Adipocyte (in vitro differentiated cells): ENCODE measurements at regions not wholly inside any gene's neighbourhood (a gene's known extent, or its start where the extent isn't known, plus 50 kb on each side); places are given as distances from the start of the nearest gene placed in this dataset.
"Not testable (repeated sequence)": the region's sequence is repeated elsewhere in the genome, so short reads cannot be mapped to it uniquely, and the experiment has no call there.

Experiments used
- DNase-seq: peaks from one replicate; pipeline ENCODE4 v3.0.0-alpha.2; 2015; ENCODE audit warnings: low read depth
- H3K27me3 ChIP-seq: replicated peaks from 2 replicates; pipeline ENCODE4 v1.7.0; 2013; ENCODE audit warnings: mild to moderate bottlenecking, low read length, moderate library complexity; ENCODE audit not compliant: control insufficient read depth, insufficient read depth
- H3K36me3 ChIP-seq: 2 replicates; pipeline ENCODE4 v1.7.0; 2013; ENCODE audit warnings: low read length, mild to moderate bottlenecking, moderate library complexity; ENCODE audit not compliant: control insufficient read depth, insufficient read depth, severe bottlenecking
- H3K4me1 ChIP-seq: 2 replicates; pipeline ENCODE4 v1.7.0; 2013; ENCODE audit warnings: mild to moderate bottlenecking, low read length, moderate library complexity; ENCODE audit not compliant: control insufficient read depth, insufficient read depth
- H3K4me3 ChIP-seq: 2 replicates; pipeline ENCODE4 v1.7.0; 2013; ENCODE audit warnings: mild to moderate bottlenecking, low read length, moderate library complexity
- H3K9ac ChIP-seq: 2 replicates; pipeline ENCODE4 v1.7.0; 2013; ENCODE audit warnings: mild to moderate bottlenecking, low read length, moderate library complexity
- H3K9me3 ChIP-seq: 2 replicates; pipeline ENCODE4 v1.7.0; 2013; ENCODE audit warnings: mild to moderate bottlenecking, low read length, moderate library complexity; ENCODE audit not compliant: control insufficient read depth

- H3K9ac ChIP-seq: no peak overlapping the region
- no peaks in the 10 kb centered on the region for H3K27me3 ChIP-seq
- no peak for DNase-seq
- H3K4me3 ChIP-seq: no peak overlapping the region
- no peaks in the 10 kb centered on the region for H3K9me3 ChIP-seq
- no peaks in the 10 kb centered on the region for H3K4me1 ChIP-seq
- no peaks in the 10 kb centered on the region for H3K36me3 ChIP-seq
These were observed 280.9 kb upstream of the CDH2 start for GRCh38 chr18:28457784-28458183.

GRCh38 chr18:28455971-28456370 is 279.0 kb upstream of the CDH2 start:
- Histone ChIP-seq H3K9ac (no peak overlapping the region), H3K4me1 (no peaks in the 10 kb centered on the region), H3K27me3 (no peaks in the 10 kb centered on the region), H3K9me3 (no peaks in the 10 kb centered on the region), H3K36me3 (no peaks in the 10 kb centered on the region), H3K4me3 (no peak overlapping the region)
- no peak for DNase-seq

GRCh38 chr18:28439870-28440269 is 262.9 kb upstream of the CDH2 start:
- Histone ChIP-seq H3K4me3 (no peak overlapping the region), H3K36me3 (no peaks in the 10 kb centered on the region), H3K27me3 (no peaks in the 10 kb centered on the region), H3K9me3 (peaks cover 2% of the 10 kb centered on the region), H3K4me1 (no peaks in the 10 kb centered on the region), H3K9ac (no peak overlapping the region)
- peak; percentile 30 for DNase-seq

GRCh38 chr18:28438381-28438780 is 261.5 kb upstream of the CDH2 start:
- Histone ChIP-seq H3K9me3 (peaks cover 2% of the 10 kb centered on the region), H3K9ac (no peak overlapping the region), H3K36me3 (no peaks in the 10 kb centered on the region), H3K4me3 (no peak overlapping the region), H3K4me1 (no peaks in the 10 kb centered on the region), H3K27me3 (no peaks in the 10 kb centered on the region)
- DNase-seq: no peak

GRCh38 chr18:28432339-28432738 is 255.4 kb upstream of the CDH2 start:
- Histone ChIP-seq H3K9me3 (peaks cover 14% of the 10 kb centered on the region), H3K4me3 (no peak overlapping the region), H3K4me1 (no peaks in the 10 kb centered on the region), H3K36me3 (no peaks in the 10 kb centered on the region), H3K27me3 (no peaks in the 10 kb centered on the region), H3K9ac (no peak overlapping the region)
- no peak for DNase-seq

- Histone ChIP-seq H3K27me3 (no peaks in the 10 kb centered on the region), H3K4me3 (no peak overlapping the region), H3K36me3 (no peaks in the 10 kb centered on the region), H3K4me1 (no peaks in the 10 kb centered on the region), H3K9me3 (peaks cover 12% of the 10 kb centered on the region), H3K9ac (no peak overlapping the region)
- DNase-seq: no peak
These were observed 249.0 kb upstream of the CDH2 start for GRCh38 chr18:28425886-28426285.

GRCh38 chr18:28422577-28422976 is 245.6 kb upstream of the CDH2 start:
- H3K4me1 ChIP-seq: no peaks in the 10 kb centered on the region
- peaks cover under 1% of the 10 kb centered on the region for H3K9me3 ChIP-seq
- H3K4me3 ChIP-seq: no peak overlapping the region
- no peak for DNase-seq
- no peaks in the 10 kb centered on the region for H3K36me3 ChIP-seq
- H3K9ac ChIP-seq: no peak overlapping the region
- H3K27me3 ChIP-seq: no peaks in the 10 kb centered on the region

- H3K27me3 ChIP-seq, DNase-seq, H3K4me1 ChIP-seq, H3K36me3 ChIP-seq, H3K9ac ChIP-seq, H3K4me3 ChIP-seq, H3K9me3 ChIP-seq: not testable (repeated sequence)
These were observed 245.0 kb upstream of the CDH2 start for GRCh38 chr18:28421950-28422349.

- H3K27me3 ChIP-seq: no peaks in the 10 kb centered on the region
- H3K4me3 ChIP-seq: no peak overlapping the region
- H3K36me3 ChIP-seq: no peaks in the 10 kb centered on the region
- no peaks in the 10 kb centered on the region for H3K9me3 ChIP-seq
- no peak overlapping the region for H3K9ac ChIP-seq
- H3K4me1 ChIP-seq: no peaks in the 10 kb centered on the region
- no peak for DNase-seq
These were observed 235.6 kb upstream of the CDH2 start for GRCh38 chr18:28412521-28412920.

GRCh38 chr18:28411806-28412205 is 234.9 kb upstream of the CDH2 start:
- no peaks in the 10 kb centered on the region for H3K4me1 ChIP-seq
- no peak overlapping the region for H3K9ac ChIP-seq
- peak; percentile 62 for DNase-seq
- no peaks in the 10 kb centered on the region for H3K36me3 ChIP-seq
- no peaks in the 10 kb centered on the region for H3K9me3 ChIP-seq
- H3K4me3 ChIP-seq: no peak overlapping the region
- no peaks in the 10 kb centered on the region for H3K27me3 ChIP-seq

- no peaks in the 10 kb centered on the region for H3K27me3 ChIP-seq
These were observed 232.9 kb upstream of the CDH2 start for GRCh38 chr18:28409811-28410210.

GRCh38 chr18:28408528-28408927 is 231.6 kb upstream of the CDH2 start:
- Histone ChIP-seq H3K27me3 (no peaks in the 10 kb centered on the region), H3K9me3 (no peaks in the 10 kb centered on the region), H3K4me1 (no peaks in the 10 kb centered on the region), H3K9ac (no peak overlapping the region), H3K4me3 (no peak overlapping the region), H3K36me3 (no peaks in the 10 kb centered on the region)
- no peak for DNase-seq

More at GRCh38 chr18:28409811-28410210, 232.9 kb upstream of the CDH2 start:
- Histone ChIP-seq H3K4me1 (no peaks in the 10 kb centered on the region), H3K9me3 (no peaks in the 10 kb centered on the region), H3K4me3 (no peak overlapping the region), H3K9ac (no peak overlapping the region), H3K36me3 (no peaks in the 10 kb centered on the region)
- no peak for DNase-seq
